ENCODE measurements at regions not wholly inside any gene's neighbourhood (a gene's known extent, or its start where the extent isn't known, plus 50 kb on each side); places are given as distances from the start of the nearest gene placed in this dataset.

- WGBS, 3 donors = 81 to 87% (median 85%) methylated on average over 4 of the region's 4 CpGs
- no peaks in the 10 kb centered on the region for H3K36me3 ChIP-seq (ENCODE audit: insufficient read depth in 1 of 2, low read depth in 1 of 2)
- H3K4me1 ChIP-seq = no peaks in the 10 kb centered on the region
- DNase-seq (no peak), ATAC-seq (no peak)
- no peaks in the 10 kb centered on the region for H3K9me3 ChIP-seq
- no peak for TF ChIP-seq CTCF (IDR thresholded peaks at IDR 0.05)
- no peaks in the 10 kb centered on the region for H3K27me3 ChIP-seq (ENCODE audit: insufficient read depth in 3 of 3, low read length in 2 of 3)
- no peak overlapping the region for H3K27ac ChIP-seq
- intact Hi-C loops (cut with DNase I) = no loop called here
- no peak overlapping the region for H3K4me3 ChIP-seq
These were observed 239.3 kb downstream of the GAS1 start for GRCh38 chr9:86707932-86708510.

- Histone ChIP-seq H3K4me1 (no peaks in the 10 kb centered on the region), H3K9me3 (no peaks in the 10 kb centered on the region), H3K27ac (no peak overlapping the region), H3K36me3 (ENCODE audit: insufficient read depth in 1 of 2, low read depth in 1 of 2) (no peaks in the 10 kb centered on the region), H3K4me3 (no peak overlapping the region), H3K27me3 (ENCODE audit: insufficient read depth in 3 of 3, low read length in 2 of 3) (no peaks in the 10 kb centered on the region)
- TF ChIP-seq CTCF (IDR thresholded peaks at IDR 0.05) = no peak
- intact Hi-C loops (cut with DNase I) = no loop called here
- WGBS, 3 donors = 91 to 100% (median 100%) methylated on average over 1 of the region's 1 CpG
- no peak for ATAC-seq
- no peak for DNase-seq
These were observed 240.9 kb downstream of the GAS1 start for GRCh38 chr9:86706391-86706790.

- ATAC-seq (no peak), DNase-seq (no peak)
- H3K4me3 ChIP-seq = no peak overlapping the region
- H3K27me3 ChIP-seq (ENCODE audit: insufficient read depth in 3 of 3, low read length in 2 of 3) = no peaks in the 10 kb centered on the region
- 70 to 86% (median 83%) methylated on average over 5 of the region's 5 CpGs for WGBS, 3 donors
- H3K36me3 ChIP-seq (ENCODE audit: insufficient read depth in 1 of 2, low read depth in 1 of 2) = no peaks in the 10 kb centered on the region
- intact Hi-C loops (cut with DNase I) = no loop called here
- no peak for TF ChIP-seq CTCF (IDR thresholded peaks at IDR 0.05)
- no peak overlapping the region for H3K27ac ChIP-seq
- no peaks in the 10 kb centered on the region for H3K4me1 ChIP-seq
- H3K9me3 ChIP-seq = no peaks in the 10 kb centered on the region
These were observed 241.8 kb downstream of the GAS1 start for GRCh38 chr9:86705490-86705889.

- DNase-seq = no peak
- 74 to 90% (median 82%) methylated on average over 6 of the region's 6 CpGs for WGBS, 3 donors
- H3K27ac ChIP-seq = no peak overlapping the region
These were observed 244.0 kb downstream of the GAS1 start for GRCh38 chr9:86703346-86703745.

More at GRCh38 chr9:86703346-86703745, 244.0 kb downstream of the GAS1 start:
- Histone ChIP-seq H3K27me3 (ENCODE audit: insufficient read depth in 3 of 3, low read length in 2 of 3) (peaks cover 0 to 5% (median 0%) of the 10 kb centered on the region in 3 donors), H3K4me1 (no peaks in the 10 kb centered on the region), H3K9me3 (no peaks in the 10 kb centered on the region), H3K4me3 (no peak overlapping the region), H3K36me3 (ENCODE audit: insufficient read depth in 1 of 2, low read depth in 1 of 2) (no peaks in the 10 kb centered on the region)
- no peak for ATAC-seq
- TF ChIP-seq CTCF (IDR thresholded peaks at IDR 0.05) = no peak
- intact Hi-C loops (cut with DNase I) = no loop called here
